ENCODE measurements at regions not wholly inside any gene's neighbourhood (a gene's known extent, or its start where the extent isn't known, plus 50 kb on each side); places are given as distances from the start of the nearest gene placed in this dataset.

- no peak for TF ChIP-seq RNF219 (CRISPR knock-in tag; IDR thresholded peaks at IDR 0.05)
- TF ChIP-seq DMAP1 (CRISPR knock-in tag; IDR thresholded peaks at IDR 0.05), result no peak
- TF ChIP-seq TEAD2 (CRISPR knock-in tag; IDR thresholded peaks at IDR 0.05), result no peak
- TF ChIP-seq SSRP1 (CRISPR knock-in tag; IDR thresholded peaks at IDR 0.05), result no peak
- TF ChIP-seq ARHGAP35 (CRISPR knock-in tag; IDR thresholded peaks at IDR 0.05; ENCODE audit: borderline replicate concordance), result no peak
- TF ChIP-seq PHF8 (CRISPR knock-in tag; IDR thresholded peaks at IDR 0.05), result no peak
- no peak for TF ChIP-seq BHLHE40 (IDR thresholded peaks at IDR 0.05; ENCODE audit: low read length)
- TF ChIP-seq ZIK1 (CRISPR knock-in tag; IDR thresholded peaks at IDR 0.05; ENCODE audit: borderline replicate concordance, low read depth), result no peak
- TF ChIP-seq TBL1XR1 (IDR thresholded peaks at IDR 0.05; ENCODE audit: borderline replicate concordance, low read length, partially characterized antibody), result no peak
- no peak for TF ChIP-seq ELF1 (CRISPR knock-in tag; IDR thresholded peaks at IDR 0.05)
- TF ChIP-seq ZNF431 (CRISPR knock-in tag; IDR thresholded peaks at IDR 0.05; ENCODE audit: borderline replicate concordance, low read depth), result no peak
- no peak for TF ChIP-seq ZNF546 (CRISPR knock-in tag; conservative IDR thresholded peaks at IDR 0.05)
Measured at GRCh38 chr11:116234989-116235568, 537.7 kb downstream of the BUD13 start (continued).

GRCh38 chr11:116233561-116233960, 539.2 kb downstream of the BUD13 start:
- Histone ChIP-seq H3K9ac (ENCODE audit: insufficient read depth, low read depth, low read length) (no peak overlapping the region), H3K27me3 (ENCODE audit: control insufficient read depth in 1 of 2, insufficient read depth in 2 of 2, low read length in 2 of 2) (0 out of 5 replicates have a peak, but pooled peaks cover 0 to 2% of the 10 kb centered on the region in 2 experiments), H3K4me2 (ENCODE audit: low read depth, low read length) (no peak overlapping the region), H3K36me3 (replicated peaks in 1 of 2; ENCODE audit: control insufficient read depth in 1 of 2, insufficient read depth in 2 of 2, low read length in 2 of 2) (no peaks in the 10 kb centered on the region), H3K4me1 (ENCODE audit: insufficient read depth, low read length) (no peaks in the 10 kb centered on the region), H3K79me2 (ENCODE audit: insufficient read depth, low read length) (no peaks in the 10 kb centered on the region), H3K4me3 (replicated peaks in 1 of 3; ENCODE audit: insufficient read depth in 1 of 3, low read depth in 2 of 3, low read length in 3 of 3) (no peak overlapping the region), H3K9me3 (ENCODE audit: low read length) (no peaks in the 10 kb centered on the region), H3K27ac (ENCODE audit: extremely low read length, insufficient read depth, low read length) (no peak overlapping the region), H4K20me1 (ENCODE audit: insufficient read depth, low read length) (no peaks in the 10 kb centered on the region), H2AFZ (ENCODE audit: low read length) (no peak overlapping the region)
- in situ Hi-C loops (cut with HindIII; ENCODE audit: extremely low pct_ligation_motif_present, low pct_unique_long_range_greater_than_20kb), result no loop called here
- ChIA-PET CTCF (ENCODE audit: low intra/inter-chr PET ratio, low total read pairs) (no interaction called here), POLR2A (no interaction called here)
- no peak for ATAC-seq
- no peak for FAIRE-seq
- DNase-seq (ENCODE audit: low spot score), result no peak
- 51% methylated on average over 5 of the region's 5 CpGs for WGBS (ENCODE audit: low lambda C conversion rate)
- intact Hi-C loops (cut with micrococcal nuclease; ENCODE audit: unreplicated experiment), result no loop called here
- BruUV-seq (replicated peaks), result no TSS peak
- no peak for TF ChIP-seq ZNF138 (CRISPR knock-in tag; IDR thresholded peaks at IDR 0.05; ENCODE audit: low read depth)
- TF ChIP-seq ZNF616 (CRISPR knock-in tag; IDR thresholded peaks at IDR 0.05; ENCODE audit: low read depth), result no peak
- no peak for TF ChIP-seq ZBED4 (CRISPR knock-in tag; IDR thresholded peaks at IDR 0.05; ENCODE audit: borderline replicate concordance)
- TF ChIP-seq ZNF572 (CRISPR knock-in tag; IDR thresholded peaks at IDR 0.05), result no peak
- TF ChIP-seq NBN (conservative IDR thresholded peaks at IDR 0.05), result no peak
- no peak for TF ChIP-seq ZNF562 (CRISPR knock-in tag; IDR thresholded peaks at IDR 0.05; ENCODE audit: borderline replicate concordance)
- TF ChIP-seq NFYC (CRISPR knock-in tag; IDR thresholded peaks at IDR 0.05), result no peak
- TF ChIP-seq FLYWCH1 (CRISPR knock-in tag; IDR thresholded peaks at IDR 0.05), result no peak
- TF ChIP-seq ZNF678 (CRISPR knock-in tag; IDR thresholded peaks at IDR 0.05), result no peak
- TF ChIP-seq SMAD1 (CRISPR knock-in tag; IDR thresholded peaks at IDR 0.05; ENCODE audit: borderline replicate concordance, low read depth), result no peak

All from HepG2 (cell line).